MM.1S (cell line): ENCODE measurements at regions not wholly inside any gene's neighbourhood (a gene's known extent, or its start where the extent isn't known, plus 50 kb on each side); places are given as distances from the start of the nearest gene placed in this dataset.

Source experiments
- EZH2 ChIP-seq: fragments of 300-600 bp; sonication (generic); optimal IDR thresholded peaks from 2 replicates; pipeline ENCODE3; 2017; ENCODE audit warnings: low read depth, mild to moderate bottlenecking, antibody characterized with exemption, low read length, mixed read lengths
- TF ChIP-seq, protein P1 (sequence below): fragments of 300-600 bp; sonication (generic); IDR thresholded peaks from 2 replicates; pipeline ENCODE4 v1.5.1; 2016; ENCODE audit warnings: antibody characterized with exemption, low read length, mixed read lengths

DNA sequence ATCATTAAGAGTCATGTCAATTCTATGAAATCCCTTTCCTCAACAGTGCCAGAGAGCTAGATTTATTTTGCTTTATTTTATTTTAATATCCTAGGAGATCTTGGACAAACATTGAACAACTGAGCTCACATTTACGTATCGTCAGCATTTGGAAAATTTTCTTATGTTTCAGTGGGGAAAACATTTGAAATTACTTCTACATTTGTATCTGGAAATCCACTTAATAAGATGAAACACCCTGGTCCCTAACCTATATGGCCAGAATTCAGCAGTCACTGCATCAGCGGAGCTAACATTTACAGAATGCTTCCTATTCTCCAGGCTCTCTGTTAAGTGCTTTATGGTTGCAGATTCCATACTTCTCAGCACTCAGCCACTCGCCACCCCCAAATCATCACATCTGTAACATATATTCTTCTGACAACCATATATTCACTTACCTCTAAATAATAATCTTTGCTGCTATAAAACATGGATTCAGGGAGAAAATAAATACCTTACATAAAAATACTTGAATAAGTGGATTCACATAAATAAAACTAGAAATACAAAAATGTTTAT, 773.9 kb downstream of the JRKL start:
- TF ChIP-seq EZH2: no peak
- TF ChIP-seq, protein P1, sequence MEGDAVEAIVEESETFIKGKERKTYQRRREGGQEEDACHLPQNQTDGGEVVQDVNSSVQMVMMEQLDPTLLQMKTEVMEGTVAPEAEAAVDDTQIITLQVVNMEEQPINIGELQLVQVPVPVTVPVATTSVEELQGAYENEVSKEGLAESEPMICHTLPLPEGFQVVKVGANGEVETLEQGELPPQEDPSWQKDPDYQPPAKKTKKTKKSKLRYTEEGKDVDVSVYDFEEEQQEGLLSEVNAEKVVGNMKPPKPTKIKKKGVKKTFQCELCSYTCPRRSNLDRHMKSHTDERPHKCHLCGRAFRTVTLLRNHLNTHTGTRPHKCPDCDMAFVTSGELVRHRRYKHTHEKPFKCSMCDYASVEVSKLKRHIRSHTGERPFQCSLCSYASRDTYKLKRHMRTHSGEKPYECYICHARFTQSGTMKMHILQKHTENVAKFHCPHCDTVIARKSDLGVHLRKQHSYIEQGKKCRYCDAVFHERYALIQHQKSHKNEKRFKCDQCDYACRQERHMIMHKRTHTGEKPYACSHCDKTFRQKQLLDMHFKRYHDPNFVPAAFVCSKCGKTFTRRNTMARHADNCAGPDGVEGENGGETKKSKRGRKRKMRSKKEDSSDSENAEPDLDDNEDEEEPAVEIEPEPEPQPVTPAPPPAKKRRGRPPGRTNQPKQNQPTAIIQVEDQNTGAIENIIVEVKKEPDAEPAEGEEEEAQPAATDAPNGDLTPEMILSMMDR: no peak
